Ishikawa (cell line): ENCODE measurements at regions not wholly inside any gene's neighbourhood (a gene's known extent, or its start where the extent isn't known, plus 50 kb on each side); places are given as distances from the start of the nearest gene placed in this dataset.

Experiments
- CEBPB ChIP-seq: IDR thresholded peaks from 2 replicates; pipeline ENCODE4 v1.6.1; 2012
- CREB1 ChIP-seq: IDR thresholded peaks from 2 replicates; pipeline ENCODE4 v1.6.1; 2012; ENCODE audit warnings: low read depth
- EGR1 ChIP-seq: IDR thresholded peaks from 2 replicates; pipeline ENCODE4 v1.6.1; 2012
- EP300 ChIP-seq: IDR thresholded peaks from 2 replicates; pipeline ENCODE4 v1.6.1; 2012; ENCODE audit warnings: borderline replicate concordance
- FOXM1 ChIP-seq: IDR thresholded peaks from 2 replicates; pipeline ENCODE4 v1.6.1; 2012; ENCODE audit warnings: low read depth, borderline replicate concordance
- MAX ChIP-seq: IDR thresholded peaks from 2 replicates; pipeline ENCODE4 v1.6.1; 2012
- NFIC ChIP-seq: IDR thresholded peaks from 2 replicates; pipeline ENCODE4 v1.6.1; 2012
- RAD21 ChIP-seq: IDR thresholded peaks from 2 replicates; pipeline ENCODE4 v1.6.1; 2012; ENCODE audit warnings: low read depth
- TAF1 ChIP-seq: IDR thresholded peaks from 2 replicates; pipeline ENCODE4 v1.6.1; 2012; ENCODE audit warnings: low read depth, mild to moderate bottlenecking
- TCF12 ChIP-seq: IDR thresholded peaks from 2 replicates; pipeline ENCODE4 v1.6.1; 2012; ENCODE audit warnings: low read depth
- TEAD4 ChIP-seq: IDR thresholded peaks from 2 replicates; pipeline ENCODE4 v1.6.1; 2012
- USF1 ChIP-seq: IDR thresholded peaks from 2 replicates; pipeline ENCODE4 v1.6.1; 2012
- YY1 ChIP-seq: IDR thresholded peaks from 2 replicates; pipeline ENCODE4 v1.6.1; 2012; ENCODE audit warnings: low read depth
- TF ChIP-seq, protein P1 (sequence below): IDR thresholded peaks from 2 replicates; pipeline ENCODE4 v1.6.1; 2012; ENCODE audit warnings: low read depth, mild to moderate bottlenecking

DNA sequence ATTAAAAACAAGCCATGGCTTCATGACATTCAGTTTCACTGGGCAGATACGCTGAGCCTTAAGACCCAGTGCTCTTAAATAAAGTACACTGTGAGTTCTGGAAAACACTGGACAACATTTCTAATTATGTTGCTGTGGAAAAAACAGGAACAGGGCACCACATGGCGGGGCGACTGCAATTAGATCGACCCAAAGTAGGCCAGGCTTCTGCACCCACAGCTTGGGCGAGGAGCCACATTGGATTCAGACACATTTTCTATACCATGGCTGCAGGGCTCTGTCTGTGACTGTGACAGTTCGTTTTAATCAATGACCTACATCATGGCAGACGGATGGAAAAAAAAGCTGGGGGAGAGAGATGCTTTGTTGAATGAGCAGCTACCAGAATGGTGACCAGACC, 227.2 kb upstream of the HS6ST1 start:
- no peak for TF ChIP-seq EP300
- no peak for TF ChIP-seq MAX
- TF ChIP-seq, protein P1, sequence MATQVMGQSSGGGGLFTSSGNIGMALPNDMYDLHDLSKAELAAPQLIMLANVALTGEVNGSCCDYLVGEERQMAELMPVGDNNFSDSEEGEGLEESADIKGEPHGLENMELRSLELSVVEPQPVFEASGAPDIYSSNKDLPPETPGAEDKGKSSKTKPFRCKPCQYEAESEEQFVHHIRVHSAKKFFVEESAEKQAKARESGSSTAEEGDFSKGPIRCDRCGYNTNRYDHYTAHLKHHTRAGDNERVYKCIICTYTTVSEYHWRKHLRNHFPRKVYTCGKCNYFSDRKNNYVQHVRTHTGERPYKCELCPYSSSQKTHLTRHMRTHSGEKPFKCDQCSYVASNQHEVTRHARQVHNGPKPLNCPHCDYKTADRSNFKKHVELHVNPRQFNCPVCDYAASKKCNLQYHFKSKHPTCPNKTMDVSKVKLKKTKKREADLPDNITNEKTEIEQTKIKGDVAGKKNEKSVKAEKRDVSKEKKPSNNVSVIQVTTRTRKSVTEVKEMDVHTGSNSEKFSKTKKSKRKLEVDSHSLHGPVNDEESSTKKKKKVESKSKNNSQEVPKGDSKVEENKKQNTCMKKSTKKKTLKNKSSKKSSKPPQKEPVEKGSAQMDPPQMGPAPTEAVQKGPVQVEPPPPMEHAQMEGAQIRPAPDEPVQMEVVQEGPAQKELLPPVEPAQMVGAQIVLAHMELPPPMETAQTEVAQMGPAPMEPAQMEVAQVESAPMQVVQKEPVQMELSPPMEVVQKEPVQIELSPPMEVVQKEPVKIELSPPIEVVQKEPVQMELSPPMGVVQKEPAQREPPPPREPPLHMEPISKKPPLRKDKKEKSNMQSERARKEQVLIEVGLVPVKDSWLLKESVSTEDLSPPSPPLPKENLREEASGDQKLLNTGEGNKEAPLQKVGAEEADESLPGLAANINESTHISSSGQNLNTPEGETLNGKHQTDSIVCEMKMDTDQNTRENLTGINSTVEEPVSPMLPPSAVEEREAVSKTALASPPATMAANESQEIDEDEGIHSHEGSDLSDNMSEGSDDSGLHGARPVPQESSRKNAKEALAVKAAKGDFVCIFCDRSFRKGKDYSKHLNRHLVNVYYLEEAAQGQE: no peak
- TF ChIP-seq YY1: no peak
- no peak for TF ChIP-seq TCF12
- TF ChIP-seq FOXM1: no peak
- no peak for TF ChIP-seq TEAD4
- no peak for TF ChIP-seq USF1
- TF ChIP-seq CEBPB: no peak
- no peak for TF ChIP-seq NFIC
- no peak for TF ChIP-seq RAD21
- TF ChIP-seq TAF1: no peak
- TF ChIP-seq CREB1: no peak
- no peak for TF ChIP-seq EGR1
